ENCODE measurements at regions not wholly inside any gene's neighbourhood (a gene's known extent, or its start where the extent isn't known, plus 50 kb on each side); places are given as distances from the start of the nearest gene placed in this dataset.
"Not testable (repeated sequence)": the region's sequence is repeated elsewhere in the genome, so short reads cannot be mapped to it uniquely, and the experiment has no call there.

- not testable (repeated sequence) for TF ChIP-seq CTCF, POLR2AphosphoS5 (IDR thresholded peaks at IDR 0.05)
Measured at GRCh38 chr7:6974876-6975275, 148.8 kb upstream of the CCZ1B start.

Data from esophagus muscularis mucosa (tissue), 3 donors.